ENCODE measurements at regions not wholly inside any gene's neighbourhood (a gene's known extent, or its start where the extent isn't known, plus 50 kb on each side); places are given as distances from the start of the nearest gene placed in this dataset.

DNA sequence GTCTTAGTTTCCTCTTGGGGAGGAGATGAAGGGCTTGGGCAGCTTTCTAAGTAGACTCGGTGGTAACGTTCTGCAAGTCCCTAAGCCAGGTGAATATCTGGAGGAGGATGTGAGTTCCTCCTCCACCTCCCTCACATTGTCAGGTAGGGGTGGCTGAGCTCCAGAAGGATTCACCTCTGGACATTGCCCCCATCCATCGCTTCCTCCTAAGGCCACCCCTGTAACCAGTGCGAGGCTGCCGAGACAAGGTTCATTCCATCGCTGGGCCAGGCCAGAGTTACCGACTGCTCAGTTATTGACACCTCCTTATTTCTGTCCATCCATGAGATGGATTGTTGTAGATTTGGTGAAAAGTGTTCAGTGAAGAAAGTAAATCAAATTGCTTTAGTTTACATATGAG, 334.1 kb upstream of the KLF6 start:
- no peaks in the 10 kb centered on the region for H3K9me3 ChIP-seq (ENCODE audit: insufficient read depth, low read length, severe bottlenecking)
- H3K36me3 ChIP-seq (ENCODE audit: insufficient read depth, low read length) = no peaks in the 10 kb centered on the region
- no peak overlapping the region for H3K4me2 ChIP-seq (ENCODE audit: insufficient read depth, low read length)
- H3K79me2 ChIP-seq (ENCODE audit: insufficient read depth, low read length) = no peaks in the 10 kb centered on the region
- no peaks in the 10 kb centered on the region for H4K20me1 ChIP-seq (ENCODE audit: insufficient read depth, low read length)
- H3K4me1 ChIP-seq (ENCODE audit: insufficient read depth, low read length) = no peaks in the 10 kb centered on the region
- no peak overlapping the region for H3K4me3 ChIP-seq (ENCODE audit: low read depth in 1 of 2, low read length in 2 of 2)
- no peaks in the 10 kb centered on the region for H3K27me3 ChIP-seq (ENCODE audit: insufficient read depth, low read length, poor library complexity)
- no peak overlapping the region for H3K9ac ChIP-seq (ENCODE audit: low read depth, low read length)
- TF ChIP-seq, protein P1, sequence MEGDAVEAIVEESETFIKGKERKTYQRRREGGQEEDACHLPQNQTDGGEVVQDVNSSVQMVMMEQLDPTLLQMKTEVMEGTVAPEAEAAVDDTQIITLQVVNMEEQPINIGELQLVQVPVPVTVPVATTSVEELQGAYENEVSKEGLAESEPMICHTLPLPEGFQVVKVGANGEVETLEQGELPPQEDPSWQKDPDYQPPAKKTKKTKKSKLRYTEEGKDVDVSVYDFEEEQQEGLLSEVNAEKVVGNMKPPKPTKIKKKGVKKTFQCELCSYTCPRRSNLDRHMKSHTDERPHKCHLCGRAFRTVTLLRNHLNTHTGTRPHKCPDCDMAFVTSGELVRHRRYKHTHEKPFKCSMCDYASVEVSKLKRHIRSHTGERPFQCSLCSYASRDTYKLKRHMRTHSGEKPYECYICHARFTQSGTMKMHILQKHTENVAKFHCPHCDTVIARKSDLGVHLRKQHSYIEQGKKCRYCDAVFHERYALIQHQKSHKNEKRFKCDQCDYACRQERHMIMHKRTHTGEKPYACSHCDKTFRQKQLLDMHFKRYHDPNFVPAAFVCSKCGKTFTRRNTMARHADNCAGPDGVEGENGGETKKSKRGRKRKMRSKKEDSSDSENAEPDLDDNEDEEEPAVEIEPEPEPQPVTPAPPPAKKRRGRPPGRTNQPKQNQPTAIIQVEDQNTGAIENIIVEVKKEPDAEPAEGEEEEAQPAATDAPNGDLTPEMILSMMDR (IDR thresholded peaks at IDR 0.05; ENCODE audit: borderline replicate concordance, extremely low read depth, low read length, poor library complexity, severe bottlenecking) = no peak
- TF ChIP-seq EZH2 (IDR thresholded peaks at IDR 0.05; ENCODE audit: borderline replicate concordance, low read depth, low read length, severe bottlenecking) = no peak
- DNase-seq (no peak), ATAC-seq (ENCODE audit: insufficient read depth, low read depth) (no peak)
- H2AFZ ChIP-seq (ENCODE audit: low read depth, low read length) = no peak overlapping the region
- no peak overlapping the region for H3K27ac ChIP-seq (ENCODE audit: low read length)

DNA sequence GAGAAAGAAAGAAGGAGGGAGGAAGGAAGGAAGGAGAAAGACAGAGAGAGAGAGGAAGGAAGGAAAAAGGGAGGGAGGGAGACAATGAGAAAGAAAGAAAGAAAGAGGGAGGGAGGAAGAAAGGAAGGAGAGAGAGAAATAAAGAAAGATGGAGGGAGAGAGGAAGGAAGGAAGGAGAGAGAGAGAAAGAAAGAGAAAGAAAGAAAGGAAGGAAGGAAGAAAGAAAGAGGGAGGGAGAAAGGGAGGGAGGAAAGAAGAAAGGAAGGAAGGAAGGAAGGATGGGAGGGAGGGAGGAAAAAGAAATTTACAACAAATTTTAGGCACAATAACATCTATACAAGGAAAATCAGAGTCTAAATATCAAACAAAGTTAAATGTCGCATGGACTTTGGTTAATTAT, 332.6 kb upstream of the KLF6 start:
- Histone ChIP-seq H3K9ac (ENCODE audit: low read depth, low read length) (no peak overlapping the region), H3K27ac (ENCODE audit: low read length) (no peak overlapping the region), H3K4me1 (ENCODE audit: insufficient read depth, low read length) (no peaks in the 10 kb centered on the region), H3K9me3 (ENCODE audit: insufficient read depth, low read length, severe bottlenecking) (no peaks in the 10 kb centered on the region), H3K27me3 (ENCODE audit: insufficient read depth, low read length, poor library complexity) (no peaks in the 10 kb centered on the region), H3K79me2 (ENCODE audit: insufficient read depth, low read length) (no peaks in the 10 kb centered on the region), H3K4me2 (ENCODE audit: insufficient read depth, low read length) (no peak overlapping the region), H4K20me1 (ENCODE audit: insufficient read depth, low read length) (no peaks in the 10 kb centered on the region), H3K36me3 (ENCODE audit: insufficient read depth, low read length) (no peaks in the 10 kb centered on the region), H3K4me3 (ENCODE audit: low read depth in 1 of 2, low read length in 2 of 2) (no peak overlapping the region), H2AFZ (ENCODE audit: low read depth, low read length) (no peak overlapping the region)
- DNase-seq (no peak), ATAC-seq (ENCODE audit: insufficient read depth, low read depth) (no peak)
- TF ChIP-seq EZH2 (IDR thresholded peaks at IDR 0.05; ENCODE audit: borderline replicate concordance, low read depth, low read length, severe bottlenecking) = no peak
- TF ChIP-seq, protein P1 (IDR thresholded peaks at IDR 0.05; ENCODE audit: borderline replicate concordance, extremely low read depth, low read length, poor library complexity, severe bottlenecking) = no peak

DNA sequence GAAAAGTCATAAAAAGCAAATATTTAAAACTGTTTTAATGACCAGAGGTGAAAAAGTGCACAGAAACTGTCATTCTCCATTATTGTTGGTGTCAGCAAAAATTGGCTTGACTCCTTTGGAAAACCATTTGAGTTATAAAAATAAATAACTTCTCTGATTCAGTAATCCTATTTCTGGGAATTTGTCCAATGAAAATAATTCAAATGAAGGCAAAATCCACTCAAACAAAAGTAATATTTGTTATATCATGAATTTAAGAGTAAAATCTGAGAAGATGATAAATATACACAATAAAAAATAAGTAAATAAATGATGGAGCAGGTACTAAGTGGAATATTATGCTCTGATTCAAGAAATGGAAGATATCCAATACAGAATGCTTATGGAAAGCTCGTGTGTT, 326.6 kb upstream of the KLF6 start:
- Histone ChIP-seq H3K27me3 (ENCODE audit: insufficient read depth, low read length, poor library complexity) (no peaks in the 10 kb centered on the region), H3K4me2 (ENCODE audit: insufficient read depth, low read length) (no peak overlapping the region), H3K79me2 (ENCODE audit: insufficient read depth, low read length) (no peaks in the 10 kb centered on the region), H3K9me3 (ENCODE audit: insufficient read depth, low read length, severe bottlenecking) (no peaks in the 10 kb centered on the region), H3K27ac (ENCODE audit: low read length) (no peak overlapping the region), H3K36me3 (ENCODE audit: insufficient read depth, low read length) (no peaks in the 10 kb centered on the region), H3K4me1 (ENCODE audit: insufficient read depth, low read length) (no peaks in the 10 kb centered on the region), H2AFZ (ENCODE audit: low read depth, low read length) (no peak overlapping the region), H4K20me1 (ENCODE audit: insufficient read depth, low read length) (no peaks in the 10 kb centered on the region), H3K9ac (ENCODE audit: low read depth, low read length) (no peak overlapping the region), H3K4me3 (ENCODE audit: low read depth in 1 of 2, low read length in 2 of 2) (no peak overlapping the region)
- ATAC-seq (ENCODE audit: insufficient read depth, low read depth) (no peak), DNase-seq (no peak)
- no peak for TF ChIP-seq EZH2 (IDR thresholded peaks at IDR 0.05; ENCODE audit: borderline replicate concordance, low read depth, low read length, severe bottlenecking)
- TF ChIP-seq, protein P1 (IDR thresholded peaks at IDR 0.05; ENCODE audit: borderline replicate concordance, extremely low read depth, low read length, poor library complexity, severe bottlenecking) = no peak

DNA sequence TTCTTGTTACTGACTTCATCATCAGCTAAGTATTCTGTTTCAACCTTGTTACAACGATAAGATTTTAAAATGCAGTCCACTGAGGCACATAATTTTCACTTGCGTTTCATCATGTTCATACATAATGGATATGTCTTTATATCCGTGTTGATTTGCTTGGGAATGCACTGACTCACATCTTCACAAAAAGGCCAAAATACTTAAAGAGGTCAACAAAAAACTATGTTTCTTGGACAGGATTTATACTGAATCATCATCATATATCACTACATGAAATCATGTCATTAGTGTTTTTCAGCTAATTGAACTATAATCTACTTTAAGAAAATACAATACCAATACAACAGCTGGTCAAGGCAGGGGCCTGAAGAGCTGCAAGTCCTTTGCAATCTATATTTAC, 324.5 kb upstream of the KLF6 start:
- DNase-seq = no peak
- H3K9me3 ChIP-seq (ENCODE audit: insufficient read depth, low read length, severe bottlenecking) = no peaks in the 10 kb centered on the region
- H3K27ac ChIP-seq (ENCODE audit: low read length) = no peak overlapping the region
- ATAC-seq (ENCODE audit: insufficient read depth, low read depth) = no peak
- H3K9ac ChIP-seq (ENCODE audit: low read depth, low read length) = no peak overlapping the region
- TF ChIP-seq EZH2 (IDR thresholded peaks at IDR 0.05; ENCODE audit: borderline replicate concordance, low read depth, low read length, severe bottlenecking) = no peak
- TF ChIP-seq, protein P1 (IDR thresholded peaks at IDR 0.05; ENCODE audit: borderline replicate concordance, extremely low read depth, low read length, poor library complexity, severe bottlenecking) = no peak
- H3K4me1 ChIP-seq (ENCODE audit: insufficient read depth, low read length) = no peaks in the 10 kb centered on the region
- H3K79me2 ChIP-seq (ENCODE audit: insufficient read depth, low read length) = no peaks in the 10 kb centered on the region
- no peak overlapping the region for H2AFZ ChIP-seq (ENCODE audit: low read depth, low read length)
- H3K4me2 ChIP-seq (ENCODE audit: insufficient read depth, low read length) = no peak overlapping the region
- no peak overlapping the region for H3K4me3 ChIP-seq (ENCODE audit: low read depth in 1 of 2, low read length in 2 of 2)
- no peaks in the 10 kb centered on the region for H3K27me3 ChIP-seq (ENCODE audit: insufficient read depth, low read length, poor library complexity)
- H4K20me1 ChIP-seq (ENCODE audit: insufficient read depth, low read length) = no peaks in the 10 kb centered on the region
- H3K36me3 ChIP-seq (ENCODE audit: insufficient read depth, low read length) = no peaks in the 10 kb centered on the region

All from DND-41 (cell line).